ENCODE measurements at regions not wholly inside any gene's neighbourhood (a gene's known extent, or its start where the extent isn't known, plus 50 kb on each side); places are given as distances from the start of the nearest gene placed in this dataset.

- H3K4me3 ChIP-seq, result no peak overlapping the region
- H3K36me3 ChIP-seq, result no peaks in the 10 kb centered on the region
- WGBS, 2 donors (ENCODE audit: low coverage in 1 of 2), result 81 to 85% methylated on average over 8 to 10 of the region's 19 CpGs
- no peaks in the 10 kb centered on the region for H3K4me1 ChIP-seq
- H3K27me3 ChIP-seq, result no peaks in the 10 kb centered on the region
- TF ChIP-seq POLR2AphosphoS5 (IDR thresholded peaks at IDR 0.05) (no peak), EP300 (IDR thresholded peaks at IDR 0.05) (no peak), CTCF (IDR thresholded peaks at IDR 0.05) (no peak), POLR2A (IDR thresholded peaks at IDR 0.05) (no peak)
- no peak for ATAC-seq
- peaks cover 0 to 10% (median 0%) of the 10 kb centered on the region in 3 donors for H3K9me3 ChIP-seq
- no peak overlapping the region for H3K27ac ChIP-seq
Measured at GRCh38 chr7:156238366-156239133, 402.0 kb upstream of the RNF32 start.

GRCh38 chr7:156237614-156238013, 403.0 kb upstream of the RNF32 start:
- Histone ChIP-seq H3K36me3 (no peaks in the 10 kb centered on the region), H3K27me3 (peaks cover 7% of the 10 kb centered on the region)
- ATAC-seq, result no peak

GRCh38 chr7:156236936-156237599, 403.5 kb upstream of the RNF32 start:
- Histone ChIP-seq H3K27me3 (peaks cover 7% of the 10 kb centered on the region), H3K9me3 (peaks cover 0 to 7% (median 0%) of the 10 kb centered on the region in 3 donors), H3K27ac (no peak overlapping the region), H3K36me3 (no peaks in the 10 kb centered on the region), H3K4me1 (no peaks in the 10 kb centered on the region), H3K4me3 (no peak overlapping the region)
- no peak for ATAC-seq
- 87 to 88% methylated on average over 2 to 5 of the region's 15 CpGs for WGBS, 2 donors (ENCODE audit: low coverage in 1 of 2)
- no peak for TF ChIP-seq CTCF (IDR thresholded peaks at IDR 0.05)
- no peak for TF ChIP-seq EP300 (IDR thresholded peaks at IDR 0.05)

More at GRCh38 chr7:156237614-156238013, 403.0 kb upstream of the RNF32 start:
- peaks cover 0 to 10% (median 0%) of the 10 kb centered on the region in 3 donors for H3K9me3 ChIP-seq
- TF ChIP-seq CTCF (IDR thresholded peaks at IDR 0.05), result no peak
- no peak for TF ChIP-seq EP300 (IDR thresholded peaks at IDR 0.05)
- TF ChIP-seq POLR2AphosphoS5 (IDR thresholded peaks at IDR 0.05), result no peak
- TF ChIP-seq POLR2A (IDR thresholded peaks at IDR 0.05), result no peak
- no peak overlapping the region for H3K4me3 ChIP-seq
- H3K4me1 ChIP-seq, result no peaks in the 10 kb centered on the region
- 82 to 83% methylated on average over 2 to 3 of the region's 6 CpGs for WGBS, 2 donors (ENCODE audit: low coverage in 1 of 2)
- H3K27ac ChIP-seq, result no peak overlapping the region

GRCh38 chr7:156236181-156236889, 404.2 kb upstream of the RNF32 start:
- 75 to 80% methylated on average over 12 to 18 of the region's 23 CpGs for WGBS, 2 donors (ENCODE audit: low coverage in 1 of 2)
- Histone ChIP-seq H3K36me3 (no peaks in the 10 kb centered on the region), H3K4me1 (no peaks in the 10 kb centered on the region), H3K9me3 (no peaks in the 10 kb centered on the region), H3K27ac (no peak overlapping the region), H3K4me3 (no peak overlapping the region), H3K27me3 (peaks cover 7% of the 10 kb centered on the region)
- TF ChIP-seq POLR2A (IDR thresholded peaks at IDR 0.05), result no peak
- no peak for TF ChIP-seq EP300 (IDR thresholded peaks at IDR 0.05)
- TF ChIP-seq POLR2AphosphoS5 (IDR thresholded peaks at IDR 0.05), result no peak
- TF ChIP-seq CTCF (IDR thresholded peaks at IDR 0.05), result no peak
- no peak for ATAC-seq
